ENCODE measurements at regions not wholly inside any gene's neighbourhood (a gene's known extent, or its start where the extent isn't known, plus 50 kb on each side); places are given as distances from the start of the nearest gene placed in this dataset.

GRCh38 chr11:95606824-95607223 is 182.8 kb downstream of the FAM76B start:
- no TSS peak for BruUV-seq (replicated peaks)
- H3K27ac ChIP-seq (ENCODE audit: insufficient read depth, low read depth, low read length), result no peak overlapping the region
- H3K9me3 ChIP-seq (replicated peaks; ENCODE audit: control insufficient read depth, insufficient read depth, low read length), result no peaks in the 10 kb centered on the region
- no peaks in the 10 kb centered on the region for H3K79me2 ChIP-seq (ENCODE audit: control insufficient read depth, insufficient read depth, low read length)
- ChIA-PET CTCF (no interaction called here), POLR2A (no interaction called here)
- dilution Hi-C loops (cut with MboI; ENCODE audit: extremely low pct_ligation_motif_present, low sequenced_read_pairs) (no loop called here), intact Hi-C loops (cut with micrococcal nuclease) (no loop called here)
- H3K36me3 ChIP-seq (ENCODE audit: control insufficient read depth in 2 of 2, extremely low read depth in 1 of 2, insufficient read depth in 2 of 2, low read length in 2 of 2), result no peaks in the 10 kb centered on the region
- no peak for TF ChIP-seq POLR2A (IDR thresholded peaks at IDR 0.05; ENCODE audit: low read depth, low read length)
- TF ChIP-seq MYC (IDR thresholded peaks at IDR 0.05; ENCODE audit: low read depth, low read length), result no peak
- TF ChIP-seq, protein P1, sequence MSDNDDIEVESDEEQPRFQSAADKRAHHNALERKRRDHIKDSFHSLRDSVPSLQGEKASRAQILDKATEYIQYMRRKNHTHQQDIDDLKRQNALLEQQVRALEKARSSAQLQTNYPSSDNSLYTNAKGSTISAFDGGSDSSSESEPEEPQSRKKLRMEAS (IDR thresholded peaks at IDR 0.05; ENCODE audit: insufficient read depth, insufficient read length), result no peak
- TF ChIP-seq CTCF (IDR thresholded peaks at IDR 0.05; ENCODE audit: extremely low read depth in 1 of 2, insufficient read depth in 1 of 2, low read depth in 1 of 2, low read length in 2 of 2), result no peak
- no peak for TF ChIP-seq POLR2AphosphoS5 (IDR thresholded peaks at IDR 0.05; ENCODE audit: insufficient read depth, low read depth, low read length)
- TF ChIP-seq GATA2 (IDR thresholded peaks at IDR 0.05; ENCODE audit: insufficient read depth, insufficient read length, low read depth, low read length), result no peak
- TF ChIP-seq EZH2 (IDR thresholded peaks at IDR 0.05; ENCODE audit: borderline replicate concordance, low read depth, low read length, severe bottlenecking), result no peak
- no peak for TF ChIP-seq FOS (IDR thresholded peaks at IDR 0.05; ENCODE audit: borderline replicate concordance, insufficient read depth, low read length)
- TF ChIP-seq JUN (IDR thresholded peaks at IDR 0.05; ENCODE audit: borderline replicate concordance, insufficient read depth, insufficient read length, low read depth), result no peak
- H3K4me2 ChIP-seq (ENCODE audit: insufficient read depth, low read length), result no peak overlapping the region
- H3K4me1 ChIP-seq (ENCODE audit: control insufficient read depth, extremely low read depth, insufficient read depth, low read length), result no peaks in the 10 kb centered on the region
- no peaks in the 10 kb centered on the region for H4K20me1 ChIP-seq (replicated peaks; ENCODE audit: control insufficient read depth, extremely low read depth, insufficient read depth, low read length)
- no peak for FAIRE-seq
- no peak for DNase-seq (ENCODE audit: low read depth, low spot score)
- H3K9ac ChIP-seq (replicated peaks; ENCODE audit: extremely low read depth, insufficient read depth, low read length), result no peak overlapping the region
- no peak overlapping the region for H2AFZ ChIP-seq (ENCODE audit: low read depth, low read length)
- no peaks in the 10 kb centered on the region for H3K9me1 ChIP-seq (replicated peaks; ENCODE audit: control insufficient read depth, extremely low read depth, insufficient read depth, low read length)
- H3K27me3 ChIP-seq (ENCODE audit: control insufficient read depth in 2 of 2, insufficient read depth in 2 of 2, low read length in 2 of 2), result no peaks in the 10 kb centered on the region
- no peak overlapping the region for H3K4me3 ChIP-seq (replicated peaks in 1 of 3; ENCODE audit: insufficient read depth in 1 of 3, low read depth in 1 of 3, low read length in 3 of 3)

All from endothelial cell of umbilical vein (primary cell).